ENCODE measurements at regions not wholly inside any gene's neighbourhood (a gene's known extent, or its start where the extent isn't known, plus 50 kb on each side); places are given as distances from the start of the nearest gene placed in this dataset.
"Not testable (repeated sequence)": the region's sequence is repeated elsewhere in the genome, so short reads cannot be mapped to it uniquely, and the experiment has no call there.

DNA sequence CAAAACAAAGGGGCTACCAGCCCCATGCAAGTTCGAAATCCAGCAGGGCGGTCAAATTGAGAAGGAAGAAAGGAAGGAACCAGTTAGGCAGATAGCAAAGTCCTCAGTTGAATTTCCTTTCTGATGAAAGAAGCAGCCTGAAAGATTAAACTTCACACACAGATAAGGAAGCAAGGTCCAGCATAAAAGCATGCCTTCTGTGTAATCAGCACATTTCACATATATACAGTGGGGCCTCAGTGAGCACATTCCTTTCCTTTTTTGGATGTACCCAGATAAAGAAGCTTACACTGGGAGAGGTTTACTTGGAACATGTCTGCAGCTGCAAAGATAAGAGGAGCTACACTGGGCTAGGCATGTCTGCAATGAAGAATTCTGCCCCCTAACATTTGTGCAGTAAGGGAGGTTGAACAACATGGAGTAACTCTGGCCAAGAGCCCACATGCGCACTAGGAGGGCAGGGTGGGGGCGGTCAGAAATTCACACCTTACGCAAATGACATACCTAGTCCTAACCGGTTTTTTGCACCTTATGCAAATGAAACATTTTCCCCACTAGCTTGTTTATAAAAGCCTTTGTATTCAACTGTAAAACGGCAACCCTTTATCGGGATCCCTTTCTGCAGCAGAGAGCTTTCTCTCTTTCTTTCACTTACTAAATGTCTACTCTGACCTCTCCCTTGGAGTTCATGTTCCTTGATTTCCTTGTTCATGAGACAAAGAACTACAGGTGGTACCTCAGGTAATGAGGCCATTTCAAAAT lies 149.7 kb upstream of the FBXL17 start:
- DNase-seq (ENCODE audit: low read depth in 2 of 2), result no peak

- DNase-seq (ENCODE audit: low read depth in 2 of 2), result no peak
Observed at GRCh38 chr5:108530706-108531105, 148.8 kb upstream of the FBXL17 start.

GRCh38 chr5:108529381-108529780 lies 147.5 kb upstream of the FBXL17 start:
- DNase-seq (ENCODE audit: low read depth in 2 of 2), result no peak

DNA sequence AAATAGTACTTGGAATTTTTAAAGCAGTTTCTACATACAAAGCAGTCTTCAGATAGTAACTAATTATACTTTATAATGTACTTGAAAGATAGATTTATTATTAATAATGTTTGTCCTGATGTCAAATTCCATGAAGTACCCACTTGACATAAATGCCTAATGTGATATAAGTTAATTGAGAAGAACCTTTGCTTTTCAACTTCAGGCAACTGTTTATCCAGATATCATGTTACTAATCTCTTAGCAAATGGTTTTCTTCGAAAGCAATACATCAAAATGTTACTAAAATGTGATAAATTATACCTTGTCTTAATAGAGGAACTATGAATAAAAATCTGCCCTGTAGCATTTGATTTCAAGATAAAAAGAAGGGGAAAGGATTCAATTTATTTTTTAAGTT lies 146.8 kb upstream of the FBXL17 start:
- DNase-seq (ENCODE audit: low read depth in 2 of 2), result no peak

DNA sequence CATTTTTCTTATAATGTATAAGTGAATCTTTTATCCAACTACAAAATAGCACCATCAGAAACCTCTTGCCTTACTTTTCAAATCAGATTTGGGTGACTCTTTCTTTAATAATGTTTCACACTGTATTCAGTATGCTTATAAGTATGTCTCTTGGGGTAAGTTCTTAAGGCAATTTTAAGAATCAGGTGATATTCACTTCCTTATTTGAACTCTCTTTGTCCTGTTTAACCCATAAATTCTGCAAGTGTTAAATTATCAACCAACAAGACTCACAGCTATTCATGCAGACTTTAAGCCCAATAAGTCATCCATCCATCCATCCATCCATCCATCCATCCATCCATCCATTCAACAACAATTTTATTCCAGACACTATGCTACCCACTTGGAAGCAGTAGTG lies 142.7 kb upstream of the FBXL17 start:
- no peak for DNase-seq (ENCODE audit: low read depth in 2 of 2)

GRCh38 chr5:108523360-108523759 lies 141.5 kb upstream of the FBXL17 start:
- DNase-seq (ENCODE audit: low read depth in 2 of 2), result no peak

DNA sequence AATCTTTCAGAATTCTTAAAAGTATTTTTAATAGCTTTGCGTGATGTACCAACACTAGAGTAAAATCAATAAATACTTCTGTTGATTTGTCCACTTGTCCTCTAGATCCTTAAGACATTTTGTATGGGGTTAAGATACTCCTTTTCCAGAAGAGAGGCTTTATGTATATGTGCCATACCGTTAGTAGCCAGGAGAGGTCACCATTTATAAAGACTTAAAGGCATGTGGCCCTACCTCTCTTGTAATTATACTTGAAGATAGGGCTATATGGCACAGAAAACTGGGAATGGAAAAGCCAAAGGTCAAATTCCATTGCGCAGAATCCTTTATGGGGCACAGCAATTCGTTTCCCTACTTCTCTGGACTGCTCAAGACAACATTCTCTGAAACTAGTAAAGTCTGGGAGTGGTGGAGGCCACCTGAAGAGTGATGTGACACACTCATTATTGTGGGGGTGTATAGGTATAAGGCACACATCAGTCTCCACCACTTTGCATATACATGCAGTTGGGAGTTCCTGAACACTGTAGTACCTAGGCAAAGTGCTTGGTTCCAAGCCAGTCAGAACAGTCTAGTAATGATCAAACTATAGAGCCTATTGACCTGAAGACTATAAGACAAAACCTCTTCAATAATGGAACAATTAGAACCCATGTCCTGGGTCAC lies 140.1 kb upstream of the FBXL17 start:
- DNase-seq (ENCODE audit: low read depth in 2 of 2), result no peak

GRCh38 chr5:108521011-108521700 lies 139.3 kb upstream of the FBXL17 start:
- no peak for DNase-seq (ENCODE audit: low read depth in 2 of 2)

- no peak for DNase-seq (ENCODE audit: low read depth in 2 of 2)
Observed at GRCh38 chr5:108516785-108517184, 134.9 kb upstream of the FBXL17 start.

- no peak for DNase-seq (ENCODE audit: low read depth in 2 of 2)
Observed at GRCh38 chr5:108515517-108516105, 133.7 kb upstream of the FBXL17 start.

DNA sequence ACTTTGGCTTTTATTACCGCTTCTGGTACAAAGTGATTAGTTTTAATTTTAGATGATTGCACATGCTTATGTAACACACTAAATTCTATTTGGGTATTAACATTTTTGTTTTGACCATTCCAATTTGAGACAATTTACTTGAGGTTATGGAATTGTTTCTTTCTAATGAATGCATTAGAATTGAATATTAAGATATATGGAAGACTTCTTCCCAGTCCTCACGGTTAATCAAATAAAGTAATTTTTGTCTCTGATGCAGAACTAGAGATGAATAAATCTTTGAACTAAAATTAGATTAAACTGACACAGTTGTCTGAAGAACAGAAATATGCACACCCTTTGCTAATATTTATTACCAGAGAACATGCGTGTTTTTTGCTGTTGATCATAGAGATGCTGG lies 127.1 kb upstream of the FBXL17 start:
- no peak for DNase-seq (ENCODE audit: low read depth in 2 of 2)

DNA sequence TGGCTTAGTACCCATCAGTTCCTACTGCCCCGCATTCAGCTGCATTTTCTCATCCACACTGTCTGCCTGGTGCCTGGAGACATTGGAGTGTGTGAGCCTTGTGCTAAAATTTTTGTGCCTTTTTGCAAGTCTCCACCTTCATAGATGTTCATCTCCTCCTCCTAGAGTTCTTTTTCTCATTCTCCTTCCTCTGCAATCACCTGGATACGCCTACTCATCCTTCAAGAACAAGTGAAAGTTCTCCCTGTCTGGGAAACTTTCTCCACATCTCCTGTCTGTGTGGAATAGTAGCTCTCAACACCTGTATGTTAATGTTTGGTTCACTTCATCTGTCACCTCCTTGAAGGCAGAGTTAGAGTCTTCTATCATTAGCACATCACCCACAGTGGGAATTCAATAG lies 125.7 kb upstream of the FBXL17 start:
- no peak for DNase-seq (ENCODE audit: low read depth in 2 of 2)

DNA sequence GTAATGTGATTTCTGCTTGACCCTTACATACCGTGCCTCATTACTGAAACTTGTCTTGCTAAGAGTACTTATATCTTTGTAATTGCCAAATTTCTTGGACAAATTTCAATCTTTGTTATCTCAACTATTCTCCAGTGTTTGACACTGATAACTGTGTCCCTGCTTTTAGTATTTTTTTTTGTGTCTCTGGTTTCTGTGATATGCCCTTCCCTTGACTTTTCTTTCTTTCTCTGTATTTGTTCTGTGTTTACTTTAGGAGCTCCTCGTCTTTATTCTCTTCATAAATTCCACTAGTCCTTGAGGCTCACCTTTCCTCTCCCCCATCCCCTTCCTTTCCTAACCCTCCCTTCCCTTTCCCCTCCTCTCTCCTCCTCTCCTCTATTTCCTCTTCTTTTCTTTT lies 123.7 kb upstream of the FBXL17 start:
- DNase-seq (ENCODE audit: low read depth in 2 of 2), result no peak

- no peak for DNase-seq (ENCODE audit: low read depth in 2 of 2)
Observed at GRCh38 chr5:108504974-108505373, 123.1 kb upstream of the FBXL17 start.

DNA sequence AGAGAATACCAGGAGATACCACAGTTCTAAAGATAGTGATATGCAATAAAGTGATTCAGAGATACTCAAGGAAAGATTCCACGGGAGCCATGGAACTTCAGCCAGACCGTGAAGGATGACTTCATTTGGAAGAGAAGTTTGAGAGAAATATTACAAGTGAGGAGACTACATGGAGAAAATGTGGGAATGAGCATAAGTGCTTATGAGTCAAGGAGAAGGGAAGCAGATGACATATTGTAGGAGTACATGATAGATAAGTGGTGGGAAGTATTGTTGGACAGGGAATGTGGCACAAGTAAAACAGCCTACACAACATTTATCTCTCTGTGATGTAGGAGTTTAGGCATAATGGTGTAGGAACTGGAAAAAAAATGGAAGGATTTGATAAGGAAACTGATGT lies 122.1 kb upstream of the FBXL17 start:
- DNase-seq (ENCODE audit: low read depth in 2 of 2), result no peak

- not testable (repeated sequence) for DNase-seq (ENCODE audit: low read depth in 2 of 2)
Observed at GRCh38 chr5:108495615-108496014, 113.7 kb upstream of the FBXL17 start.

DNA sequence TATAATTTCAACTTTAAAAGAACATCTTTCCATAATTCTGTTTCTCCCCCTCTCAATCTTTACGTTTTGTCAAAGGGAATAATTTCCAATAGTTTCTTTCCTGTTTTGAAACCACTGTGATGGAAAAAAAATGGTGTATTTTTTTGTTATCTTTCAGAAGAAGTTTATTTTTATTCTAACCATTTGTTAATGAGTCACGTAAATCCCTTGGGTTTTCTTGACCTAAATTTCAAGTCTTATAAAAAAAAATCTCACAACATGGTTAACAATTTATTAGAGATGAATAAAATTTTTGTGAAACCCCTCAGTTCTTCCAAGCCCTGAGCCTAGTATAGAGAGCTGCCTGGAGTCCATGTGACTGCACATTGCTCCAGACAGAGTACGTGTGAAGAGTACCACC lies 106.1 kb upstream of the FBXL17 start:
- no peak for DNase-seq (ENCODE audit: low read depth in 2 of 2)

- no peak for DNase-seq (ENCODE audit: low read depth in 2 of 2)
Observed at GRCh38 chr5:108484035-108484434, 102.1 kb upstream of the FBXL17 start.

- DNase-seq (ENCODE audit: low read depth in 2 of 2), result no peak
Observed at GRCh38 chr5:108481355-108481931, 99.5 kb upstream of the FBXL17 start.

GRCh38 chr5:108472237-108472636 lies 90.3 kb upstream of the FBXL17 start:
- no peak for DNase-seq (ENCODE audit: low read depth in 2 of 2)

DNA sequence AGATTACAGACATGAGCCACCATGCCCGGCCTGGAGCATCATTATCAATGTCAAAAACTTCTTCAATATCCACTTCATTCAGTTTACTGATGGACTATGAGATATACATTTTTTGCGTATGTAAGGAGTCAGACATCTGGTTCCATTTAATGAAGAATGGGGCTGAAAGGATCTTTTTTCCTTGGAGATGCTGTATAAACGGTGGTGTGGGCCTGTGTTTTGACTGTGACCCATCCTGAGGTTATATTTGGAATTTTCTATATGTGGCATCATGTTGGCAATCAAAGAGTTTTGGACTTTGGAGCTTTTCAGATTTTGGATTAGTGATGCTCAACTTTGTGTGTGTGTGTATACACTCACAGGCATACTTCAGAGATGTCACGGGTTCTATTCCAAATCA lies 85.7 kb upstream of the FBXL17 start:
- no peak for DNase-seq (ENCODE audit: low read depth in 2 of 2)
